Liver (tissue), 8 donors: ENCODE measurements at regions not wholly inside any gene's neighbourhood (a gene's known extent, or its start where the extent isn't known, plus 50 kb on each side); places are given as distances from the start of the nearest gene placed in this dataset.

Experiments used
- DNase-seq: peaks from one replicate; pipeline ENCODE4 v3.0.0-alpha.2; 2017; ENCODE audit warnings: low spot score
- H3K27ac ChIP-seq, 2 donors: one replicate each; pipeline ENCODE4 v1.7.0; 2013; ENCODE audit warnings: inconsistent platforms in 2 of 2, low read length in 2 of 2, control low read depth in 1 of 2, low read depth in 1 of 2, mild to moderate bottlenecking in 1 of 2
- H3K27me3 ChIP-seq, 4 donors: one replicate each; pipeline versions ENCODE4 v1.6.1 to v1.7.0; 2013; ENCODE audit warnings: low read length in 3 of 4, inconsistent platforms in 1 of 4, mild to moderate bottlenecking in 1 of 4, moderate library complexity in 1 of 4; ENCODE audit not compliant: control insufficient read depth in 4 of 4, insufficient read depth in 4 of 4
- H3K36me3 ChIP-seq, 4 donors: one replicate each; pipeline versions ENCODE4 v1.6.1 to v1.7.0; 2013; ENCODE audit warnings: low read length in 3 of 4, mild to moderate bottlenecking in 3 of 4, low read depth in 1 of 4, moderate library complexity in 1 of 4; ENCODE audit not compliant: control insufficient read depth in 4 of 4, insufficient read depth in 3 of 4
- H3K4me1 ChIP-seq, 4 donors: one replicate each; pipeline versions ENCODE4 v1.6.1 to v1.7.0; 2013; ENCODE audit warnings: low read length in 3 of 4, mild to moderate bottlenecking in 3 of 4, moderate library complexity in 1 of 4; ENCODE audit not compliant: control insufficient read depth in 4 of 4, insufficient read depth in 4 of 4
- H3K4me3 ChIP-seq, 3 donors: one replicate each; pipeline versions ENCODE4 v1.6.1 to v1.7.0; 2013; ENCODE audit warnings: low read length in 3 of 3, control low read depth in 1 of 3, low read depth in 1 of 3, mild to moderate bottlenecking in 1 of 3
- H3K9ac ChIP-seq, 2 donors: one replicate each; pipeline ENCODE4 v1.7.0; 2013; ENCODE audit warnings: low read length in 2 of 2, mild to moderate bottlenecking in 2 of 2, moderate library complexity in 2 of 2, control low read depth in 1 of 2, low read depth in 1 of 2
- H3K9me3 ChIP-seq, 4 donors: one replicate each; pipeline versions ENCODE4 v1.6.1 to v1.7.0; 2013; ENCODE audit warnings: low read length in 3 of 4; ENCODE audit not compliant: control insufficient read depth in 4 of 4
- ATF3 ChIP-seq: IDR thresholded peaks from 2 replicates; pipeline ENCODE4 v1.6.1; 2016; ENCODE audit warnings: antibody characterized with exemption
- CTCF ChIP-seq: fragments of 150-350 bp; IDR thresholded peaks from 2 replicates; pipeline ENCODE4 v1.5.1; 2017; ENCODE audit warnings: improper control_type of control experiment, low read depth, low read length; ENCODE audit not compliant: missing input control
- EGR1 ChIP-seq, 2 donors: IDR thresholded peaks; 2 replicates each; pipeline ENCODE4 v1.6.1; 2016 to 2018; ENCODE audit warnings: antibody characterized with exemption in 2 of 2, low read depth in 2 of 2
- FOXA1 ChIP-seq: IDR thresholded peaks from 2 replicates; pipeline ENCODE4 v1.6.1; 2016; ENCODE audit warnings: antibody characterized with exemption
- FOXA2 ChIP-seq: IDR thresholded peaks from 2 replicates; pipeline ENCODE4 v1.6.1; 2016; ENCODE audit warnings: antibody characterized with exemption
- GABPA ChIP-seq, 2 donors: IDR thresholded peaks in 1 of 2; conservative IDR thresholded peaks in 1 of 2; 2 replicates each; pipeline ENCODE4 v1.6.1; 2016; ENCODE audit warnings: antibody characterized with exemption in 2 of 2, mild to moderate bottlenecking in 1 of 2, moderate library complexity in 1 of 2
- HNF4A ChIP-seq, 2 donors: conservative IDR thresholded peaks; 2 replicates each; pipeline ENCODE4 v1.6.1; 2016; ENCODE audit warnings: antibody characterized with exemption in 2 of 2, mild to moderate bottlenecking in 2 of 2
- HNF4G ChIP-seq: IDR thresholded peaks from 2 replicates; pipeline ENCODE4 v1.6.1; 2016; ENCODE audit warnings: antibody characterized with exemption
- JUND ChIP-seq, 2 donors: IDR thresholded peaks; 2 replicates each; pipeline ENCODE4 v1.6.1; 2016; ENCODE audit warnings: antibody characterized with exemption in 2 of 2
- MAX ChIP-seq: IDR thresholded peaks from 2 replicates; pipeline ENCODE4 v1.6.1; 2016; ENCODE audit warnings: antibody characterized with exemption
- NR2F2 ChIP-seq: IDR thresholded peaks from 2 replicates; pipeline ENCODE4 v1.6.1; 2016; ENCODE audit warnings: antibody characterized with exemption
- RAD21 ChIP-seq, 2 donors: IDR thresholded peaks; 2 replicates each; pipeline ENCODE4 v1.6.1; 2016; ENCODE audit warnings: antibody characterized with exemption in 2 of 2, mild to moderate bottlenecking in 2 of 2
- REST ChIP-seq: IDR thresholded peaks from 2 replicates; pipeline ENCODE4 v1.6.1; 2016; ENCODE audit warnings: antibody characterized with exemption, mild to moderate bottlenecking
- RXRA ChIP-seq, 2 donors: IDR thresholded peaks; 2 replicates each; pipeline ENCODE4 v1.6.1; 2017 to 2018; ENCODE audit warnings: antibody characterized with exemption in 2 of 2, mild to moderate bottlenecking in 1 of 2
- SP1 ChIP-seq: IDR thresholded peaks from 2 replicates; pipeline ENCODE4 v1.6.1; 2018; ENCODE audit warnings: antibody characterized with exemption, mild to moderate bottlenecking
- TAF1 ChIP-seq: conservative IDR thresholded peaks from 2 replicates; pipeline ENCODE4 v1.6.1; 2016; ENCODE audit warnings: antibody characterized with exemption, mild to moderate bottlenecking
- YY1 ChIP-seq: IDR thresholded peaks from 2 replicates; pipeline ENCODE4 v1.6.1; 2016; ENCODE audit warnings: antibody characterized with exemption, mild to moderate bottlenecking
- ZBTB33 ChIP-seq: IDR thresholded peaks from 2 replicates; pipeline ENCODE4 v1.6.1; 2016; ENCODE audit warnings: antibody characterized with exemption
- WGBS: extraction: QIAGEN DNeasy Blood & Tissue Kit; methylation state at CpG from one replicate; pipeline ENCODE4 v1.1.7; 2013; 5-methylcytosine and 5-hydroxymethylcytosine counted together
- donor health status: healthy.
- donor health status: healthy.
- donor health status: healthy.
- donor health status: healthy.
- donor health status: healthy.

GRCh38 chr2:51693640-51694039 is 661.7 kb upstream of the NRXN1 start:
- TF ChIP-seq YY1 (no peak), ATF3 (no peak), FOXA1 (no peak), RAD21 (IDR thresholded peaks at IDR 0.05) (no peak)
- H3K36me3 ChIP-seq = no peaks in the 10 kb centered on the region
- H3K27me3 ChIP-seq = no peaks in the 10 kb centered on the region
- peaks cover 0 to 7% (median 3%) of the 10 kb centered on the region in 4 donors for H3K4me1 ChIP-seq
- WGBS = 79% methylated on average over 1 of the region's 1 CpG
- DNase-seq = no peak
- no peaks in the 10 kb centered on the region for H3K9me3 ChIP-seq
- no peak overlapping the region for H3K27ac ChIP-seq
- no peak overlapping the region for H3K9ac ChIP-seq
- H3K4me3 ChIP-seq = no peak overlapping the region

GRCh38 chr2:51681854-51682253 is 649.9 kb upstream of the NRXN1 start:
- WGBS = 95% methylated on average over 2 of the region's 2 CpGs

DNA sequence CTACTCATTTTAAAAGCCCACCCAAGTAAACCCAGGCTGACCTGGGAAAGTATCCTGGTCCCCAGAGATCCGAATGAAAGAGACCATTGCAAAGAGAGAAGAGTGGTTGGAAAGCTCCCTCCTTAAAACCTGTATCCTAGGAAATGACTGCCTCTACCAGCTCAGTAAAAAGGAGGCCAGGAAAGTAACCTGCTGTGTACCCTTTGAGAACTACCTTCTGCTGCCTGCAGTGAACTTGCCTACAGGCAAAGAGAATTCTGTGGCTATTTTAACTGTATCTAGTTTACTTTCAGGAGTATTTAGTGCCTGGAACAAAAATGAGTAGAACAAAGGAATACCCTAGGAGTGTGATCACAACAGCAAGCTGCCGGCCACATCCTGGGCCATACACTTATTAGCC is 641.7 kb upstream of the NRXN1 start:
- no peak overlapping the region for H3K27ac ChIP-seq
- H3K27me3 ChIP-seq = no peaks in the 10 kb centered on the region
- TF ChIP-seq YY1 (no peak), SP1 (no peak), EGR1 (IDR thresholded peaks at IDR 0.05; ENCODE audit: low read depth in 2 of 2) (no peak), CTCF (no peak), HNF4A (conservative IDR thresholded peaks at IDR 0.05) (no peak), HNF4G (no peak), NR2F2 (no peak), FOXA1 (no peak), MAX (no peak), JUND (IDR thresholded peaks at IDR 0.05) (no peak), TAF1 (no peak), RXRA (IDR thresholded peaks at IDR 0.05) (no peak), ATF3 (no peak), GABPA (IDR thresholded peaks at IDR 0.05 in 1 of 2, conservative IDR thresholded peaks at IDR 0.05 in 1 of 2) (no peak), ZBTB33 (no peak), FOXA2 (no peak), RAD21 (IDR thresholded peaks at IDR 0.05) (no peak), REST (no peak)
- H3K4me3 ChIP-seq = no peak overlapping the region
- H3K36me3 ChIP-seq = no peaks in the 10 kb centered on the region
- H3K9me3 ChIP-seq = no peaks in the 10 kb centered on the region
- H3K9ac ChIP-seq = no peak overlapping the region
- no peak for DNase-seq
- 67% methylated on average over 2 of the region's 2 CpGs for WGBS
- H3K4me1 ChIP-seq = no peaks in the 10 kb centered on the region

More at GRCh38 chr2:51681854-51682253, 649.9 kb upstream of the NRXN1 start:
- Histone ChIP-seq H3K36me3 (no peaks in the 10 kb centered on the region), H3K27me3 (no peaks in the 10 kb centered on the region), H3K9me3 (peaks cover 0 to 1% (median 0%) of the 10 kb centered on the region in 4 donors), H3K9ac (no peak overlapping the region), H3K4me1 (no peaks in the 10 kb centered on the region), H3K27ac (no peak overlapping the region), H3K4me3 (no peak overlapping the region)
- TF ChIP-seq RAD21 (IDR thresholded peaks at IDR 0.05) (no peak), EGR1 (IDR thresholded peaks at IDR 0.05; ENCODE audit: low read depth in 2 of 2) (no peak), ATF3 (no peak)
- DNase-seq = no peak
